DMS153 treated with DMSO at 0.1 percent for 48 hours (cell line): ENCODE measurements at regions not wholly inside any gene's neighbourhood (a gene's known extent, or its start where the extent isn't known, plus 50 kb on each side); places are given as distances from the start of the nearest gene placed in this dataset.
A peak's percentile ranks its signal among the peaks of the same experiment; 100 is the strongest.

Source experiments
- DNase-seq: peaks from one replicate; lab custom pipeline; 2025; ENCODE audit not compliant: unreplicated experiment; lab: John Stamatoyannopoulos, UW

DNA sequence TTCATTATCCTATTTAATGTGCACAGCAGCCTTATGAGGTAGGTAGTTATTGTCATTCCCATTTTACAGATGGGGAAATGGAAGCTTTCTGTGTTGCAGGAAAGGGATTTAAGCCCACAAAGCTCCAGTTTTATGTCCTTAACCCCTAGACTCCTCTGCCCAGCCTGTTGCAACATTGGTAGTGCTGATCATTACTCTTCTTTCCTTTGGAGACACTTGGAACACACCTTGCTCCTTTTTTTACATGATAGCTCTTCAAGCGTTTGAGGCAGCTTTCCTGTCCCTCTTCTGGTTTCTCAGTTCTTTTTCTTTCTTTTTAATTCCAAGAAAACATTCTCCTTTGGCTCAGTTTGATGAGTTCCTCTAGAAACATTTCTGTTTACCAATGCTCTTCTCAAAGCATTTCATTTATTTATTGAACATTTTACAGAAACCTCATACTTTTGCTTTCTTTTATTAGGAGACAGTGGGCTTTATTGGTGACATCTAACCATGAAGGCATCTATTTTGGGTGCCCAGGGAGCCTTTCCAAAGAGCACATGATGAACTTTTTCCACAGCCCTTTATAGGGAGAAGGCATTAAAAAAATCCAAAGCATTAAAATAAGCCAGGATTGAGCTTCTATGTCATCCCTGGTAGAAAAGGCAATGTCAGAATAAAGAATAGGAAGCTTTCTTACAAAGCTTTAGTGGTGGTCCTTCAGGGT is 218.0 kb downstream of the TMEM38B start:
- DNase-seq = no peak

DNA sequence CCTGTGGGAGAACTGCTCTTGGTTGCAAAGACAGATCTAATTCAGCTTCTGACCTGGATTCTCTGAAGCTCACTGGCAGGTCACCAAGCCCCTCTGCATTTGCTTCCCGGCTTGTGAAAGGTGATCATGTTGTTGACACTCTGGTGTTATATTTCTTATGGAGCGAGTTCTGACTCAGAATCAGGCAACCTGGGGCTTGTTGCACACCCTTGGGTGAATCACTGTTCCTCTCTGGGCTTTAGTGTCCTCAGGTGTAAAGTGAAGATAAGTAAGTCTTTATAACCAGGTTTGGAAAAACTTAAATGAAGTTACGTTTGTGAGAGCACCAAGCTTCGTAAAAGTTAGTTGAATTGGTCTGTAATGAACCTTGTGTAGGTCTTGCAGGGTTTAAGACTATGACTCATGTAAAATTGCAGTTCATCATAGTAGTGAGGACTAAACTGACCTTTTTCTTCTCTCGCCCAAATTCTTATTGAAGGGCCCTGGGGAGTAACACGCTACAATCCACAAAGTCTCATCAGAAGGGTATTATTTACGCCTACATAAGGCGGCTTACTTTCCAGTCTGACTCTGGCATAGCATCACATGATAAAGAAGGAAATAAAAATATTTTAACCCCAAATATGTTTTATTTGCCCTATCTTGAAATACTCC is 218.6 kb downstream of the TMEM38B start:
- DNase-seq = peak; percentile 5

DNA sequence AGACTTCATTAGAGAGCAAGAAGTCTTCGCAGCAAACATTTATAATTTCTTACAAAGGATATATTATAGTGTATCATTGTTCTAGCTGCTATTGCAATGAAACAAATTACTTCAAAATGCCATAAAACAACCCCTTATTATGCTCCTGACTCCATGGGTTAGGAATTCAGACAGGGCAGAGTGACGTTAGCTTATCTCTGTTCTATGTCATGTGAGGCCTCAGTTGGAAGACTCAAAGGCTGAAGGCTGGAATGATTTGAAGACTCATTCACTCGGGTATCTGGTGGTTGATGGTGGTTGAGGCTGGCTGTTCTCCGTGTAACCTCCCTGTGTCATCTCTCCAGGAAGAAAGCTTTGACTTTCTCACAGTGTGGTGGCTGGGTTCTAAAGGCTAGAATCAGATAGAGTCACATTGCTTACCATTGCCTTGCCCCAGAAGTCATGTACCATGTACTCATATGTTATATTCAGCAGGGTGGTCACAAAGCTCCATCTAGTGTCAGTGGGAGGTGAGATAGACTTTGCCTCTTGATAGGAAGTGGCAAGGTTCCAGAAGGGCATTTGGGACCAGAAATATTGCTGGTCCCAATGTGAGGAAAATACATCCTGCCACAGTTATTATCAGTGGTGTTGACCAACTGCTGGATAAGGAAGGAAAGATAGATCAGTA is 226.9 kb downstream of the TMEM38B start:
- DNase-seq = no peak

DNA sequence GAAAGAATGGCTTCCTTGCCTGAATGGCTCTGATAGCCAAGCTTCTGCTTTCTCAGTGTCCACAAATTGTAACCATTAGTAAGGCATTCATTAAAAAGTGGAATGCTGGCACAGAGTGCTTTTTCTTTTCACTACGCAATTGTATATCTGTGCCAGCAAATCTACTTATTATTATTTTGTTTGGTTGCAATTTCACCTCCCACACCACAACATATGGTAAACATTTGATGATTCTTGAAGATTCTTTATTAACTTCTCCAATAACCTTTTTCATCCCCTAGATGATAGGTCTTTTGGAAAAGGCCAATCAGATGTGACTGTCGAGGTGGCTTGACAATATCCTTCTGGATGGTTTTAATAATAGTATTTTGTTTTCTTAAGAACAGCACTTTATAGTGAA is 234.1 kb downstream of the TMEM38B start:
- DNase-seq = no peak

DNA sequence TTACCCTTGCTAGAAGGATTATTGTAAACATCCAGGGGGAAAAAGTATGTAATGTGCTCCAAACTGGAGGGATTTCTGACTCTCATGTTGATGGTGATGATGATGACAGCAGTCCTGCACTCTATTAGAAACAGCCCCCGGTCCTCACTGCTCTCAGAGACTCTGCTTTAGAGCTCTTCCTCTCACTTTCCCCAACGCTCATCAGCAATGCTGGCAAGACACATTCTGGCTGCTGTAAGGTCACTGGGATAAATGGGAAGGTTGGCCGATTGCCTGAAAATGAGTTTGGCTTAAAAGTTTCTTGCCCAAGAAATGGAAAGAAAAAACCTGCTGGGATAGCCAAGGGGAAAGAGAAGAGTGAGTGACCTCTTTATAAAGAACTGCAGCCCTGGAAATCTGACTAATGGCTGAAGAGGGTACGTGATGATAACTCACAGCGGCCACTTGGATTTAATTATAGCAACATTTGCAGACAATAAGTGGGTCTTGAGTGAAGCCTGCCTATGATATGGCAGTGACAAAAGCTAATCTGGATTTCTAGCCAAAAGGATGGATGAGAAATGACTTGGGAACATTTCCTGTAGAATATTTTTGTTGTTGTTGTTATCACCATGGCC is 235.8 kb downstream of the TMEM38B start:
- no peak for DNase-seq

DNA sequence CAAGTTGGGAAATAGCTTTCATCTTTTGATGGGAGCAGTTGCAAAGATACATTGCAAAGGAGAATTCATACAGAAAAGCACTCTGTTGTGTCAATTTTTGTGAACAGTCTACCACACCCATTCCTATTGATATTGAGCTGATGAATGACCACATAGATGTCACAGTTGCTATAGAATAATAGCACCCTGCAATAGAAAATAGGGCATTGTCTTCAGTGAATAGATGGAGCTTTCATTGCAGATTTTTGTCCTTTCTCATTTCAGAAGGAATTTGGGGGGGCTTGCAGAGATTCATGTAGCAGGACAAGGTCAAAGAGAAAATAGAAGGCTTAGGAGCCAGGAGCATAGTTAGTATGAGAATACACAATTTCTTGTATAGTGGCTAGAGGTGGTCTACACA is 237.9 kb downstream of the TMEM38B start:
- no peak for DNase-seq

DNA sequence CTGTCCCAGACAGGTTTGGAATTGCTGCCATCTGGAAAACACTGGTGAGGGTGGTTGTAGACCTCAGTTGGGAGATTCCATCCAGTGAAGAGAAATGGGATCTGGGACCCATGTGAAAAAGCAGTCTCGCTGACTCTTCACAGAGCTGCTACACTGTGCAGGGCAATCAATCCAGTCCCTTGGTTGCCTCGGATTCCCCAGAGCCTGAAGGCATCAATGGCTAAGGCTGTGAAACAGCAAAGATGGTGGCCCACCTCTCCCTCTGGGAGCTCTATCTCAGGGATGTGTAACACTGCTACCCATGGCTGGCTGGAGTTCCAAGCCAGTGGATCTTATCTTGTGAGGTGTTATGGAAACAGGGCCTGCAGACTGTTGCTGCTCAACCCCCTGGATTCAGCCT is 256.1 kb downstream of the TMEM38B start:
- no peak for DNase-seq

DNA sequence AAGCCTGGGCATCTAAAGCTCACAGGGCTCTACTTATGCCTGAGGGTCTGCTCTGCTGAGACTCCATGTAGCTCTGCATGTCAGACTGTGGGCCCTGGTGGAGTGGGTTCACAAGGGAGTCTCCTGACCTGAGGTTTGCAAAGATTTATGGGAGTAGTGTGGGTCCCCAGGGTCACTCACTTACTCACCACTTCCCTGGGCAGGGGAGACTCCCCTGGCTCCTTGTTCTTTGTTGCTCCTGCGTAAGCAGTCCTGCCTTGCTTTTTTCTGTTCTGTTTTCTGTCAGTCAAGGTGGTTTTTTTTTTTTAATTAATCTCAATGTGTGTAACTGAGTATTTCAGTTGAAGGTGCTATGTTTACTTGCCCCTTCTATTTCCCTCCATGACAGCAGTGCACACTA is 256.6 kb downstream of the TMEM38B start:
- DNase-seq = no peak

DNA sequence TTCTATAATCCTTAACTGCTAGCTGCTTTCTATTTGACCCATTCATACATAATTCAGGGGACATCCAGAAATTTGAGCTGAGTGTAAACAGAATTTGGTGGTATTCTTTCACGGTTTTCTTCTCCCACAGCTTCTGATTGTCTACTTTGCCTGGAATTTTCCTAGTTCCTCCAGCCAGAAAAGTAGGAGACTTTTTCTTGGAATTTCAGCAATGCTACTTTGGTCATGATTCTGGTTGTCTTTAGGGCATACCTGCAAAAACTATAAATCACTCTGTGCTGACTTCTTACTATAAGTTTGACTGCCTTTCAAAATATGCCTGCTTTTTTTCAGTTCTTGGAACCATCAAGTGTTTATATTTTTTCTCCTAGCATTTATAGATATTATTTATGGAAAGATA is 260.2 kb downstream of the TMEM38B start:
- no peak for DNase-seq

DNA sequence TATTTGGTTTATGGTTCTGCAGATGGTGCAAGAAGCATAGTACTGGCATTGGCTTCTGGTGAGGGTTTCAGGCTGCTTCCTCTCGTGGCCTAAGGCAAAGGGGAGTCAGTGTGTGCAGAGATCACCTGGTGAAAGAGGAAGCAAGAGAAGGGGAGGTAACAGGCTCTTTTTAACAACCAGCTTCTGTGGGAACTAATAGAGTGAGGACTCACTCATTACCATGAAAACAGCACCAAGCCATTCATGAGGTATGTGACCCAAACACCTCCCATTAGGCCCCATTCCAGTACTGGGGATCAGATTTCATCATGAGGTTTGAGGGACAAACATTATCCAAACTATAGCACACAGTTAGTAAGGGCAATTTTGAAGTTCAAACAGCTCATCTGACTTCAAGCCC is 263.5 kb downstream of the TMEM38B start:
- DNase-seq = no peak

DNA sequence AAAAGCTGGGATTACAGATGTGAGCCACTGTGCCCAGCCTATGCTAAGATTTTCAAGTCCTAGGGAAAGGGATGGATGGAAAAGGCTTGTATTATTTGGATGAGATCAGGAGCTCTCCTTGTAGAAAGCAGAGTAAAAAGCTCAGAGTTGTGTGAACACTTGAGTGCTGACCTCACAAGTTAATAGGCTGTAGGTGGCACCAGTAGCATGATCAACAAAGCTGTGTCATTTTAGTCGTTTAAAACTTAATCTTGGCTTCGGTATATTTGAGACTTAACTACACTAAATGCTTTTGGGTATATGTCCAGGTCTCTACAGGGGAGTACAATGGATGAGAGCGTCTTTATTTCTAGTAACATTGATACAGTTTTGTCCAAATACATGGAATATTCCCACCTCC is 264.2 kb downstream of the TMEM38B start:
- no peak for DNase-seq

DNA sequence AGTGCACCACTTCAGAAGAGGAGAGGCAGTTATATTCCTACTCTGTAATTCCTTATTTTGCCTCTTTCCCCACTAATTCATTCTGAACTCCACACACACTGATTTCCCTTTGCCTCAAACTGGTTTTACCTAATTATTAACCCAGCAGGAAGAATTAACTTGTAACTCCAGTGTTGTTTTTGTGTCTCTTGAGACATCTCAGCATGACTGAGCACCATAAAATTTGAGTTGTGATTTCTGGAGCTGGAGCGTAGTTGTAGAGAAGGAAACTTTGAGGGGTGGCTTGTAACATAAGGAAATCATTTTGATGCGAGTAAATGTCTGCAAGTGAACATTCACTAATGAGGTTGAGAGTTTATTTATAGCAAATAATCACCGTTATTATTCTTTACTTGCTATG is 265.2 kb downstream of the TMEM38B start:
- no peak for DNase-seq

DNA sequence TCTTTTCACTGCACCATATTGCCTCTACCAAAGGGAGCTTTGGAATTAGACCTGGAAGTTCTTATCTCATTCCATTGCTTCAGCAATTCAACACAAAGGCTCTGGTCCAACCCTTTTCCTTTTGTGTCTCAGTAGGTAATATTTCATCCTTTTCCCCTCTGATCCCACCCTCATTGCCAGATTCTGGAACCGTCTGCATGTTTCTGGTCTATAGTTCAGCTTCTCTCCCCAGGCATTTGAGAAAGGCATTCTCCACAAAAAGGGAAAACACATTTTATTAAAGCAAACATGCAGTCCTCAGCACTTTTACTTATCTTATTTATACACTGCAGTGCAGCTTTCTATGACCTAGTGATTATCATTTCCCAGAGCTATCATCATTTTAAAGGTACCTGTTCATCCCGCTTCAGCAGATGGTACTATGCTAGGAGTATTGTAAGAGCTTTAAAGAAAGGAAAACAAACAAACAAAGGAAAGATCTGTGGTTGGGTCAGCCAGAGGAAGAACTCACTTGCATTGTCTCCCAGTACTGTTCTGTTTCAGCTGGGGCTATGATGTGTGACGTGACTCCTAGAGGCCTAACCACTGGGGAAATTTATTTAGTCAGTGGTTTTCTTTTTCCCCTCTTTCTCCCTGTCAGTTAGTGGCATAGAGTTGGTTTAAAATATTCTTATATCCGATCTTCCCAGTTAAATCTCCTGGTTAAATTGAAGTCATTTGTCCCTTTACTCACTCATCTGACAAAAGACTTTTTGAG is 269.2 kb downstream of the TMEM38B start:
- no peak for DNase-seq

DNA sequence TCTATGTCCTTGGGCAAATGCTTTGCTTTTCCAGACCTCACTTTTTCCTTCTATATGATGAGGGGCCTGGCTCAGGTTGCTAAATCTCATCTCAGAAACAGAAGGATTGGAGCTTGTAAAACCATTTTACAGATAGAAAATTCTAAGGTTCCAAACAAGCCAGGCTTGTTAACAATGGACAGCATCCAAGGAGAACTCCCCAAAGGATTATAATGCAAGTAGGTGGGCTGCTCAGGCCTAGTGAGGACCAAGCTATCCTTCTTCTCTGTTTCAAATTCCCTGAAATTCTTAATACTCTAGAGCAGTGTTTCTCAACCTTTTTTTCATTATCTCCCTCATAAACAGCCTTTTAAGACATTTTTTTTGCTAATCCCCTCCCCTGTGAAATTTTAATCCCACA is 269.8 kb downstream of the TMEM38B start:
- DNase-seq = no peak

DNA sequence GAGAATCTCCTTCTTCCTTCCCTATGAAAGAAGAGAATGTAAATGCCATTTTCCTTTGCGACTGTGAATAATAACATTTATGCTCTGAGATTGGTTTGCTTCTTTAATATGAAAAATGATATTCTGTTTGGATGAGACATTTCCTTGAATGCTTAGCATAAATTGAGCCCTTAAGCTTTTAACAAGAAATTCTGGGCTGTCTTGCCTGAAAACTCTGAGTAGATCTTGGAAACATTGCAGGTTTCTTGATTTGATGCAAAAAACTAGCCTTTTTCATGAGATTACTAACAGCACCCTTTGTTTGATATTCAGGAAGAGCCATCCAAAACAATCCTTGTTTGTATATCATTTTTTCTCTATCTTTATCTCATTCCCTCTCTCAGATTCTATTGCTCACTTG is 272.5 kb downstream of the TMEM38B start:
- DNase-seq = no peak

DNA sequence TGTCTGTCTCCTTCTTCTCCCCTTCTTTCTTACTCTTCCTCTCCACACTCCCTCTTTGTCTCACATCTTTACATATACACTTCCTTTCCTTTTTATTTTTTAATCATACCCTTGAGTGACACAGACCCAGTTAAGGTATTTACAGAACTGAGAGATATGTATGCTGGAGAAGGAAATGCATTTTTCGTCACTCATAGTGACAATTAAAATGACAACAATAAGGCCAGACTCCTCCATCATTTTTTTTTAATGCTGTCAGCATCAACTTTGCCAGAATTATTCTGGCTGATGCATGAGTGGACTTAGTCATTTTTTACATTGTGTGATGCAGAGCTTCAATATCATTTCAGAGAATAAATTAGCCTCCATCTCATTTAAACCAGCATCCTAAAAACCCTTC is 272.9 kb downstream of the TMEM38B start:
- no peak for DNase-seq

DNA sequence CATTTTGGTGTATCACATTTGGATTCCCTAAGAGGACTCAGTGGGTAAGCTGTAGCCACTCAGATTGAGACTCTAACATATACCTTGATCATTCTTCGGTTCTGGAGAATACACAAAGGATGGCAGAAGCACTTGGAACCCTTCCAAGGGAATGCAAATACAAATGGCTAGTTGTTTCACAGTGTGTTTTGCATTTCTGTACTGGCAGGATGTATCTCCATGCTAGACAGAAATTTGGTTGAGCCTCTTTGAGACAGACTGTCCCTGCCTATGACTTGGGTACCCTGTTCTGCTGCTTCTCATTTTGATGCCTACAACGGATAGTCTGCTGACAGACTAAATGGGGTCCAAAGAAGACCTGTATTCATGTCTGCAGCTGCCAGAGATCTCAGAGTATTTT is 273.5 kb downstream of the TMEM38B start:
- DNase-seq = no peak

DNA sequence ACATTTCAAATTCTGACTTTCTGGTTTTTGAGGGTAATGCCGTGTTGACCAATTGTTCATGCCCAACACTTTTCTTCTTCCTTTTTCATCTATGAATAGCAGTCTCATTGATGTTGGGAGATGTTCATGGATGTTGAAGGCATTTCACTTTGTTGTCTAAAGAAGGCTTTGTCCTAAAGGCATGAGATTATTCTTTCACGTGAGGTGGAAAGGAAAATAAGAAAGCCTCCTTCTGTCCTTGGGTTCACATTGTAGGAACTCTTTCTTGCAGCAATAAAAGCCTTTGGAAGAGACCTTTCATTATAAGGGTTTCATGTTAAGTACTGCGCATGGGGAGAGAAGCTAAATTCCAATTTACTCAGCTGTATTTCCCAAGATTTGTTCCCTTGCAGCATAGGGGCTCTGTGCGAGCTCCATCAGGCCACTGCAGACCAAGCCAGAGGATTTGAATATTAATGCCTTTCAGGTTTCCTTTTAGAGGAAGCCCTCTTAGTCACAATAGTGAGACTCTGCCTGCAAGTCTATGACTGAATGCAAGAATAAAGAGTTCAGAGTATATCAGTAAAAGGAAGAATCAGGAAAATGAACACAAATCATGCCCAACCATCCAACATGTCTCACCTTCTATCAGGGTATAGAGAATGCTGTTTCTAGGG is 274.6 kb downstream of the TMEM38B start:
- no peak for DNase-seq

DNA sequence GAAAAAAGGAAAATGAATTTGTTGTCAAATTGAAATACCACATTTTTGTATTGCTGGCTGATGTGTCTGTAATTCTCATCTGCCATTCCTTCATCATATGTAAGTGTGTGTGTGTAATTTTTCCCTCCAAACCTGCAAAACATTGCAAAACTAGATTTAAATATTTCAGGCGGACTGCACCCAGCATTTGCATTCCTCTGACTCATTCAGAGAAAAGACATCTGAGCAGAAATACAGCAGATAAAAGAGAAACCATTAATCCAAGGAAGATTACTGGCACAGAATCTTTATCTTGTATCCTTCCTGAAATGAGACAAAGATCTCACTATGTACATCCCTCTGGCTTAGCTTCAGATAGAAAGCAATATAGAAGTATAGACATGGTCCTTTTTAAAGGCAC is 275.3 kb downstream of the TMEM38B start:
- DNase-seq = no peak

DNA sequence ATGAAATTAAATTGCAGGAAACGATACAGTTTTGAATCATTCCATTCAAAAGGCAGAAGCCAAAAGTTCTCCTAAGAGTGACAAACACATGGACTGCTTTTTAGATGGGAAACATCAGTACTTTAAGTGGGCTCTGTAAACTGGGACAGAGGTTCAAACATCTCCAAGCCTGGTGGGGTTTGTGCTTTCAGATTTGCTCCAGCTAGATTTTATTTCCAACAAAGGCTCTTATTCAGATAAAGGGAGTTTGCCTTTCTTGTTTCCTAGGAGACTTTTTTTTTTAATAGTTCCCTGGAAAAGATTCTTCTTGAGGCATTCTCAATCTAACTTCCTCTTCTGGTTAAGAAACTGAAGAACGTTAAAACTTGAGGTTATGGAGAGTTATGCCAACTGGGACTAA is 277.6 kb downstream of the TMEM38B start:
- no peak for DNase-seq
